H1 (cell line): ENCODE measurements at regions not wholly inside any gene's neighbourhood (a gene's known extent, or its start where the extent isn't known, plus 50 kb on each side); places are given as distances from the start of the nearest gene placed in this dataset.

ENCODE experiments used
- CTCF ChIA-PET: fragments of 300-600 bp; sonication (Branson Sonifier 250); formaldehyde crosslinking; loops from one replicate; lab custom pipeline; 2021; ENCODE audit not compliant: partially characterized antibody; lab: Charles Lee
- POLR2A ChIA-PET: fragments of 300-600 bp; sonication (Branson Sonifier 250); formaldehyde crosslinking; loops from one replicate; lab custom pipeline; 2021; ENCODE audit warnings: inconsistent platforms; ENCODE audit not compliant: partially characterized antibody; lab: Charles Lee
- DNase-seq, 2 experiments: peaks; one replicate each; pipeline versions ENCODE4 v3.0.0 to v3.0.0-alpha.2; 2010 to 2022; ENCODE audit warnings: low spot score in 2 of 2, low read depth in 1 of 2, mixed read lengths in 1 of 2
- FAIRE-seq: peaks from 2 replicates; lab custom pipeline; 2011; peaks lifted over from hg19 to GRCh38; lab: Jason Lieb, UNC
- H2AFZ ChIP-seq: 2 replicates; pipeline ENCODE4 v1.8.1; 2012; ENCODE audit warnings: low read length, inconsistent platforms
- H2AK5ac ChIP-seq: 2 replicates; pipeline ENCODE4 v1.6.1; 2013; ENCODE audit warnings: low read depth, low read length
- H2BK120ac ChIP-seq: replicated peaks from 2 replicates; pipeline ENCODE3; 2013; ENCODE audit warnings: low read depth, low read length, inconsistent platforms
- H2BK12ac ChIP-seq: 2 replicates; pipeline ENCODE4 v1.6.1; 2013; ENCODE audit warnings: low read depth, low read length
- H2BK15ac ChIP-seq: 2 replicates; pipeline ENCODE4 v1.6.1; 2013; ENCODE audit warnings: low read length
- H2BK20ac ChIP-seq: 2 replicates; pipeline ENCODE4 v1.6.1; 2013; ENCODE audit warnings: low read length
- H2BK5ac ChIP-seq: 2 replicates; pipeline ENCODE4 v1.6.1; 2013; ENCODE audit warnings: low read depth, low read length
- H3K14ac ChIP-seq: 2 replicates; pipeline ENCODE4 v1.6.1; 2013; ENCODE audit warnings: inconsistent platforms; ENCODE audit not compliant: insufficient read length
- H3K18ac ChIP-seq: 2 replicates; pipeline ENCODE4 v1.6.1; 2013; ENCODE audit warnings: low read length; ENCODE audit errors: extremely low read depth
- H3K23ac ChIP-seq: 2 replicates; pipeline ENCODE4 v1.6.1; 2013; ENCODE audit warnings: inconsistent platforms; ENCODE audit not compliant: insufficient read length
- H3K23me2 ChIP-seq: 2 replicates; pipeline ENCODE4 v1.6.1; 2013; ENCODE audit warnings: low read depth, low read length
- H3K27ac ChIP-seq: 2 replicates; pipeline ENCODE4 v1.6.1; 2011; ENCODE audit warnings: low read depth, low read length, inconsistent platforms
- H3K27me3 ChIP-seq, 4 experiments: replicated peaks in 1 of 4; 1 replicate in 1 of 4; 2 replicates in 3 of 4; pipeline versions ENCODE4 v1.6.1 to v1.8.1; 2011 to 2013; ENCODE audit warnings: low read length in 3 of 4, mild to moderate bottlenecking in 3 of 4, inconsistent platforms in 2 of 4, mixed read lengths in 2 of 4, moderate library complexity in 1 of 4; ENCODE audit not compliant: control insufficient read depth in 3 of 4, insufficient read depth in 3 of 4; ENCODE audit errors: extremely low read depth in 1 of 4
- H3K36me3 ChIP-seq, 4 experiments: 2 replicates each; pipeline versions ENCODE4 v1.6.1 to v1.8.1; 2011 to 2013; ENCODE audit warnings: mild to moderate bottlenecking in 4 of 4, low read length in 3 of 4, moderate library complexity in 2 of 4, control low read depth in 1 of 4, inconsistent platforms in 1 of 4; ENCODE audit not compliant: insufficient read depth in 4 of 4, control insufficient read depth in 2 of 4
- H3K4ac ChIP-seq: replicated peaks from 2 replicates; pipeline ENCODE3; 2013; ENCODE audit warnings: low read length, low read depth, mixed read lengths, inconsistent platforms; ENCODE audit not compliant: insufficient read length
- H3K4me1 ChIP-seq, 4 experiments: replicated peaks in 1 of 4; 1 replicate in 1 of 4; 2 replicates in 3 of 4; pipeline versions ENCODE4 v1.6.1 to v1.8.1; 2011 to 2013; ENCODE audit warnings: low read length in 3 of 4, inconsistent platforms in 2 of 4, mixed read lengths in 1 of 4; ENCODE audit not compliant: insufficient read depth in 4 of 4, control insufficient read depth in 3 of 4
- H3K4me2 ChIP-seq, 2 experiments: 2 replicates each; pipeline versions ENCODE4 v1.6.1 to v1.8.1; 2011 to 2013; ENCODE audit warnings: low read depth in 2 of 2, low read length in 2 of 2, control low read depth in 1 of 2, inconsistent platforms in 1 of 2, mild to moderate bottlenecking in 1 of 2; ENCODE audit not compliant: insufficient read depth in 1 of 2
- H3K4me3 ChIP-seq, 4 experiments: fragments of 200-600, 300-600 bp in 1 of 4; sonication (generic), shearing (Covaris generic), sonication (Bioruptor Twin) in 1 of 4; 2 replicates each; pipeline versions ENCODE4 v1.5.1 to v1.8.1; 2011 to 2016; ENCODE audit warnings: low read length in 4 of 4, low read depth in 3 of 4, control low read depth in 2 of 4, inconsistent platforms in 2 of 4, mild to moderate bottlenecking in 2 of 4, mixed read lengths in 1 of 4, moderate library complexity in 1 of 4; ENCODE audit not compliant: insufficient read depth in 2 of 4; ENCODE audit errors: extremely low read depth in 1 of 4
- H3K56ac ChIP-seq: replicated peaks from 2 replicates; pipeline ENCODE3; 2013; ENCODE audit warnings: low read depth, mild to moderate bottlenecking, mixed read lengths, low read length, inconsistent platforms; ENCODE audit not compliant: insufficient read length
- H3K79me1 ChIP-seq: 2 replicates; pipeline ENCODE4 v1.6.1; 2013; ENCODE audit warnings: low read depth, low read length, control low read depth
- H3K79me2 ChIP-seq, 2 experiments: 2 replicates each; pipeline versions ENCODE4 v1.6.1 to v1.8.1; 2012 to 2013; ENCODE audit warnings: low read length in 2 of 2, mild to moderate bottlenecking in 2 of 2, inconsistent platforms in 1 of 2; ENCODE audit not compliant: insufficient read depth in 2 of 2, control insufficient read depth in 1 of 2
- H3K9ac ChIP-seq, 4 experiments: replicated peaks in 1 of 4; 1 replicate in 1 of 4; 2 replicates in 3 of 4; pipeline versions ENCODE4 v1.6.1 to v1.8.1; 2011 to 2013; ENCODE audit warnings: low read depth in 3 of 4, low read length in 3 of 4, control low read depth in 2 of 4, mild to moderate bottlenecking in 2 of 4, moderate library complexity in 2 of 4, inconsistent platforms in 1 of 4; ENCODE audit errors: extremely low read depth in 1 of 4
- H3K9me3 ChIP-seq, 2 experiments: 2 replicates each; pipeline versions ENCODE4 v1.6.1 to v1.8.1; 2012 to 2013; ENCODE audit warnings: mild to moderate bottlenecking in 2 of 2, moderate library complexity in 2 of 2, control low read depth in 1 of 2, inconsistent platforms in 1 of 2, low read depth in 1 of 2, low read length in 1 of 2, mixed read lengths in 1 of 2; ENCODE audit not compliant: insufficient read depth in 2 of 2
- H4K20me1 ChIP-seq, 2 experiments: replicated peaks in 1 of 2; 2 replicates each; pipeline versions ENCODE3 to v1.8.1; 2011 to 2013; ENCODE audit warnings: inconsistent platforms in 2 of 2, low read length in 2 of 2, mild to moderate bottlenecking in 1 of 2; ENCODE audit not compliant: insufficient read depth in 2 of 2, control insufficient read depth in 1 of 2
- H4K5ac ChIP-seq: 2 replicates; pipeline ENCODE4 v1.6.1; 2013; ENCODE audit warnings: low read length, low read depth, mixed read lengths, inconsistent platforms; ENCODE audit not compliant: insufficient read length
- H4K8ac ChIP-seq: 2 replicates; pipeline ENCODE4 v1.8.0; 2013; ENCODE audit warnings: mild to moderate bottlenecking, moderate library complexity, low read length, inconsistent platforms; ENCODE audit not compliant: insufficient read depth; ENCODE audit errors: extremely low read depth
- H4K91ac ChIP-seq: replicated peaks from 2 replicates; pipeline ENCODE3; 2013; ENCODE audit warnings: low read length, mixed read lengths, inconsistent platforms; ENCODE audit not compliant: insufficient read length
- BCL11A ChIP-seq, 2 experiments: IDR thresholded peaks; one replicate each; pipeline ENCODE4 v1.6.1; 2011; ENCODE audit warnings: low read depth in 2 of 2, low read length in 2 of 2, mild to moderate bottlenecking in 2 of 2
- BRCA1 ChIP-seq: IDR thresholded peaks from 2 replicates; pipeline ENCODE4 v1.6.1; 2012; ENCODE audit warnings: low read depth, low read length, improper control_type of control experiment
- CBX5 ChIP-seq: fragments of 300-800, 300-1000 bp; sonication (generic); IDR thresholded peaks from 2 replicates; pipeline ENCODE4 v1.7.1; 2016; ENCODE audit warnings: antibody characterized with exemption, low read length, low read depth
- RAD21 ChIP-seq, 2 experiments: IDR thresholded peaks in 1 of 2; conservative IDR thresholded peaks in 1 of 2; 2 replicates each; pipeline ENCODE4 v1.6.1; 2011; ENCODE audit warnings: low read depth in 2 of 2, low read length in 2 of 2, improper control_type of control experiment in 1 of 2, inconsistent platforms in 1 of 2, mild to moderate bottlenecking in 1 of 2, moderate library complexity in 1 of 2
- SP1 ChIP-seq: IDR thresholded peaks from 2 replicates; pipeline ENCODE4 v1.6.1; 2011; ENCODE audit warnings: low read depth, low read length
- SRF ChIP-seq: IDR thresholded peaks from 2 replicates; pipeline ENCODE4 v1.6.1; 2011; ENCODE audit warnings: mild to moderate bottlenecking, low read depth, low read length, moderate library complexity
- TEAD4 ChIP-seq: IDR thresholded peaks from 2 replicates; pipeline ENCODE4 v1.6.1; 2012; ENCODE audit warnings: low read depth, low read length, inconsistent platforms, mixed read lengths
- WGBS, 2 experiments: shearing (Covaris generic) in 1 of 2; methylation state at CpG; one replicate each; pipeline versions ENCODE4 v1.1.6 to v1.1.7; 2013 to 2015; ENCODE audit warnings: low lambda C conversion rate in 2 of 2, mixed read lengths in 2 of 2, inconsistent platforms in 1 of 2, low coverage in 1 of 2, missing lambda C conversion rate in 1 of 2; ENCODE audit not compliant: insufficient replicate concordance in 2 of 2, insufficient coverage in 1 of 2, insufficient read length in 1 of 2; ENCODE audit errors: extremely low coverage in 1 of 2, missing lambda C conversion rate in 1 of 2; 5-methylcytosine and 5-hydroxymethylcytosine counted together

DNA sequence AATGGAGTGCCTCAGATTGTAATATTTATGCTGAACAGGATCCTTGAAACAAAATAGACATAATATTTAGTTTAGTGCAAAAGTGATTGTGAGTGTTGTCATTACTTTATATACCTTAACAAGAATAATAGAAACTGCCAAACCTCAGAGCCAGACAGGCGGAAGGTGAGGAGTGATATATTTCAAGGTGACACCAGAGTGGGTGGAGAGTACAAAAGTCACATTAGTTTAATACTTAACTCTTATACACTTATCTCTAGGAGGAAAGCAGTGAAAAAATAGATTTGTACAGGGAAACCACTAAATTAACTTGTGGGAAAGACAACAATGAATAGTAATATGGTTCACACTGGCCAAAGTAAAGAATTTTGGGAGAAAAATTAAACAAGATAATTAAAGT, 342.8 kb upstream of the NDST4 start:
- H4K5ac ChIP-seq, result no peak overlapping the region
- TF ChIP-seq BCL11A (IDR thresholded peaks at IDR 0.05; ENCODE audit: low read depth in 2 of 2, low read length in 2 of 2), result no peak
- no peak for TF ChIP-seq CBX5
- TF ChIP-seq SRF, result no peak
- no peak for TF ChIP-seq RAD21 (IDR thresholded peaks at IDR 0.05 in 1 of 2, conservative IDR thresholded peaks at IDR 0.05 in 1 of 2; ENCODE audit: low read depth in 2 of 2, low read length in 2 of 2)
- TF ChIP-seq BRCA1, result no peak
- no peak for TF ChIP-seq SP1
- TF ChIP-seq TEAD4, result no peak

More for the DNA sequence above, 342.8 kb upstream of the NDST4 start:
- Histone ChIP-seq H3K27ac (no peak overlapping the region), H3K23me2 (no peaks in the 10 kb centered on the region), H2BK12ac (no peak overlapping the region), H3K79me2 (no peaks in the 10 kb centered on the region), H3K36me3 (no peaks in the 10 kb centered on the region), H4K20me1 (no peaks in the 10 kb centered on the region), H3K4me3 (no peak overlapping the region), H3K56ac (no peak overlapping the region), H2AFZ (no peak overlapping the region), H2BK120ac (no peak overlapping the region), H3K27me3 (peaks cover 0 to 1% (median 0%) of the 10 kb centered on the region in 4 experiments; a peak in 1 of 7 replicates), H2AK5ac (no peak overlapping the region), H2BK5ac (no peak overlapping the region), H3K4me1 (no peaks in the 10 kb centered on the region), H3K9ac (no peak overlapping the region), H3K14ac (no peak overlapping the region), H3K4ac (no peak overlapping the region), H3K4me2 (no peak overlapping the region), H3K9me3 (no peaks in the 10 kb centered on the region), H3K18ac (no peak overlapping the region), H4K8ac (no peak overlapping the region), H2BK20ac (no peak overlapping the region), H3K79me1 (no peaks in the 10 kb centered on the region), H3K23ac (no peak overlapping the region), H2BK15ac (no peak overlapping the region), H4K91ac (no peak overlapping the region)
- DNase-seq, result no peak
- 88% methylated on average over 1 of the region's 1 CpG; no CpG with 5 or more reads in 1 of the 2 experiments for WGBS, 2 experiments
- CTCF ChIA-PET, result no interaction called here
- FAIRE-seq, result no peak
- POLR2A ChIA-PET, result no interaction called here
